ENCODE measurements at regions not wholly inside any gene's neighbourhood (a gene's known extent, or its start where the extent isn't known, plus 50 kb on each side); places are given as distances from the start of the nearest gene placed in this dataset.

DNA sequence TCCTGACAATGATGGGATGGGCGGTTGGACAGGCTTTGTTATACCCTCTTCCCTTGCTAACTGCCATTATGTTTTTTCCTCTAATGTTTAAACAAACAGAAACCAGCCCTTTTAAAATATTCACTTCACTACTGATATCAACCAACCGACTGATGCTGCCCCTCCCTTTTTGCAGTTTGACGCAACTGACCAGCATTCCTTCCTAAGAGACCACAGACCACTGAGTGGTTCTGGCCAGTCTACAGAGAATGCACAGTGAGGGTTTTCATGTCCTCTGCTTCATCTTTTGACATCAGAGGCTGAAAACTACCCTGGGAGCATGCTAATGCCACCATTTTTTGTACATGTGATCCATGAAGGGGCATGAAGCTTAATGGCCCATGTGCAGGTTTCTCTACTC lies 85.3 kb downstream of the CYP26B1 start:
- no peaks in the 10 kb centered on the region for H3K9me2 ChIP-seq (replicated peaks; ENCODE audit: insufficient read depth, low read length)
- H3K36me3 ChIP-seq (replicated peaks; ENCODE audit: insufficient read depth, low read length) = no peaks in the 10 kb centered on the region
- no peak overlapping the region for H3K27ac ChIP-seq (ENCODE audit: low read length)
- DNase-seq = no peak
- no peaks in the 10 kb centered on the region for H3K27me3 ChIP-seq (replicated peaks; ENCODE audit: insufficient read depth, low read length)
- no peaks in the 10 kb centered on the region for H3K9me3 ChIP-seq (replicated peaks; ENCODE audit: insufficient read depth, low read length)
- no peaks in the 10 kb centered on the region for H3F3A ChIP-seq (ENCODE audit: insufficient read depth, low read length)
- no peak overlapping the region for H3K9ac ChIP-seq (ENCODE audit: low read length)
- H3K4me2 ChIP-seq (ENCODE audit: low read depth, low read length) = no peak overlapping the region
- H3K79me2 ChIP-seq (ENCODE audit: low read length) = no peaks in the 10 kb centered on the region
- TF ChIP-seq CTCF (IDR thresholded peaks at IDR 0.05; ENCODE audit: low read length) = no peak
- TF ChIP-seq EZH2phosphoT487 (IDR thresholded peaks at IDR 0.05; ENCODE audit: low read length) = no peak
- no peak for TF ChIP-seq EZH2 (optimal IDR thresholded peaks at IDR 0.05; ENCODE audit: low read depth, low read length)
- H3K4me3 ChIP-seq (ENCODE audit: low read length) = no peak overlapping the region
- no peaks in the 10 kb centered on the region for H3K4me1 ChIP-seq (ENCODE audit: low read length)
- no peak overlapping the region for H2AFZ ChIP-seq (ENCODE audit: low read length)
- no peaks in the 10 kb centered on the region for H4K20me1 ChIP-seq (ENCODE audit: insufficient read depth, low read length)

DNA sequence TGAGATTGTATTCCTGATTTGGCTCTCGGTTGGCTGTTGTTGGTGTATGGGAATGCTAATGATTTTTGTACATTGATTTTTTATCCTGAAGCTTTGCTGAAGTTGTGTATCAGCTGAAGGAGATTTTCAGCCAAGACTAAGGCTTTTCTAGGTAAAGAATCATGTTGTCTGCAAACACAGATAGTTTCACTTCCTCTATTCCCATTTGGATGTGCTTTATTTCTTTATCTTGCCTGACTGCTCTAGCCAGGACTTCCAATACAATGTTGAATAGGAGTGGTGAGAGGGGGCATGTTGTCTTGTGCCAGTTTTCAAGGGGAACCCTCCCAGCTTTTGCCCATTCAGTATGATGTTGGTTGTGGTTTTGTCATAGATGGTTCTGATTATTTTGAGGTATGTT lies 90.4 kb downstream of the CYP26B1 start:
- no peaks in the 10 kb centered on the region for H3K9me3 ChIP-seq (replicated peaks; ENCODE audit: insufficient read depth, low read length)

GRCh38 chr2:72051971-72052505 lies 95.6 kb downstream of the CYP26B1 start:
- no peaks in the 10 kb centered on the region for H3K79me2 ChIP-seq (ENCODE audit: low read length)
- no peaks in the 10 kb centered on the region for H3K9me3 ChIP-seq (replicated peaks; ENCODE audit: insufficient read depth, low read length)
- H3K4me3 ChIP-seq (ENCODE audit: low read length) = no peak overlapping the region
- no peaks in the 10 kb centered on the region for H3K9me2 ChIP-seq (replicated peaks; ENCODE audit: insufficient read depth, low read length)
- no peak for DNase-seq
- no peaks in the 10 kb centered on the region for H3K36me3 ChIP-seq (replicated peaks; ENCODE audit: insufficient read depth, low read length)
- no peaks in the 10 kb centered on the region for H3K27me3 ChIP-seq (replicated peaks; ENCODE audit: insufficient read depth, low read length)
- no peak overlapping the region for H2AFZ ChIP-seq (ENCODE audit: low read length)
- TF ChIP-seq CTCF (IDR thresholded peaks at IDR 0.05; ENCODE audit: low read length) = no peak
- TF ChIP-seq EZH2phosphoT487 (IDR thresholded peaks at IDR 0.05; ENCODE audit: low read length) = no peak
- TF ChIP-seq EZH2 (optimal IDR thresholded peaks at IDR 0.05; ENCODE audit: low read depth, low read length) = no peak
- H3K4me2 ChIP-seq (ENCODE audit: low read depth, low read length) = no peak overlapping the region
- H4K20me1 ChIP-seq (ENCODE audit: insufficient read depth, low read length) = no peaks in the 10 kb centered on the region
- H3K4me1 ChIP-seq (ENCODE audit: low read length) = no peaks in the 10 kb centered on the region
- no peaks in the 10 kb centered on the region for H3F3A ChIP-seq (ENCODE audit: insufficient read depth, low read length)
- H3K9ac ChIP-seq (ENCODE audit: low read length) = no peak overlapping the region
- no peak overlapping the region for H3K27ac ChIP-seq (ENCODE audit: low read length)

More for the DNA sequence above, 90.4 kb downstream of the CYP26B1 start:
- Histone ChIP-seq H3F3A (ENCODE audit: insufficient read depth, low read length) (no peaks in the 10 kb centered on the region), H3K27me3 (replicated peaks; ENCODE audit: insufficient read depth, low read length) (no peaks in the 10 kb centered on the region), H2AFZ (ENCODE audit: low read length) (no peak overlapping the region), H4K20me1 (ENCODE audit: insufficient read depth, low read length) (no peaks in the 10 kb centered on the region), H3K36me3 (replicated peaks; ENCODE audit: insufficient read depth, low read length) (no peaks in the 10 kb centered on the region), H3K27ac (ENCODE audit: low read length) (no peak overlapping the region), H3K4me2 (ENCODE audit: low read depth, low read length) (no peak overlapping the region), H3K4me3 (ENCODE audit: low read length) (no peak overlapping the region), H3K4me1 (ENCODE audit: low read length) (no peaks in the 10 kb centered on the region), H3K9ac (ENCODE audit: low read length) (no peak overlapping the region), H3K9me2 (replicated peaks; ENCODE audit: insufficient read depth, low read length) (no peaks in the 10 kb centered on the region), H3K79me2 (ENCODE audit: low read length) (no peaks in the 10 kb centered on the region)
- no peak for TF ChIP-seq EZH2phosphoT487 (IDR thresholded peaks at IDR 0.05; ENCODE audit: low read length)
- TF ChIP-seq EZH2 (optimal IDR thresholded peaks at IDR 0.05; ENCODE audit: low read depth, low read length) = no peak
- no peak for TF ChIP-seq CTCF (IDR thresholded peaks at IDR 0.05; ENCODE audit: low read length)
- DNase-seq = no peak

Data from MM.1S (cell line).